HFF-Myc (cell line): ENCODE measurements at regions not wholly inside any gene's neighbourhood (a gene's known extent, or its start where the extent isn't known, plus 50 kb on each side); places are given as distances from the start of the nearest gene placed in this dataset.
"Not testable (repeated sequence)": the region's sequence is repeated elsewhere in the genome, so short reads cannot be mapped to it uniquely, and the experiment has no call there.

Experiments used
- DNase-seq: peaks from one replicate; pipeline ENCODE4 v3.0.0-alpha.2; 2011; ENCODE audit warnings: low read depth; ENCODE audit errors: extremely low read depth
- H3K4me3 ChIP-seq: replicated peaks from 2 replicates; pipeline ENCODE4 v1.5.1; 2011; ENCODE audit warnings: low read depth, mild to moderate bottlenecking, control low read depth, low read length
- CTCF ChIP-seq: IDR thresholded peaks from 2 replicates; pipeline ENCODE4 v1.5.1; 2012; ENCODE audit warnings: mild to moderate bottlenecking, low read depth, low read length, control low read depth; ENCODE audit errors: missing control alignments

GRCh38 chr12:28032811-28033537 is 60.4 kb upstream of the PTHLH start:
- DNase-seq: no peak
- no peak for TF ChIP-seq CTCF
- no peak overlapping the region for H3K4me3 ChIP-seq

DNA sequence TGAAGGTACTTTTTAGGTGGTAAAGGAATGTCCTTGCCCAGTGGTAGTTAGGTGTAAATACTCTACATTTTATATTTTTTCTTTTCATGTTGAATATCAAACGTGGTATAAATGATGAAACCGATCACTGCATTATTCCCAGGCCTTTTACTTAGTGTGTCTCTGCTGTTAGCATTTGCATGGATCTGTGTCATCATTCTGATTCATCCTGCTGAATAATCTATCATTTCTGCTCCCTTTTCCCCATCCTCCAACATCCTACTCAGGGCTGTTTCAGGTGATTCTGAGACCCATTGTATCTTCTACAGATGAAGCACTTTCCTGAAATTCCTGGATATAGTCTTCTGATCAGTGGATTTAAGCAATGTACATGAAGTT is 61.0 kb upstream of the PTHLH start:
- TF ChIP-seq CTCF: no peak
- no peak for DNase-seq
- no peak overlapping the region for H3K4me3 ChIP-seq

- no peak for DNase-seq
- H3K4me3 ChIP-seq: no peak overlapping the region
- no peak for TF ChIP-seq CTCF
These were observed 61.7 kb upstream of the PTHLH start for GRCh38 chr12:28034271-28034670.

- DNase-seq: no peak
- no peak for TF ChIP-seq CTCF
- no peak overlapping the region for H3K4me3 ChIP-seq
These were observed 63.0 kb upstream of the PTHLH start for GRCh38 chr12:28035500-28035899.

- H3K4me3 ChIP-seq: no peak overlapping the region
- no peak for TF ChIP-seq CTCF
- no peak for DNase-seq
These were observed 64.4 kb upstream of the PTHLH start for GRCh38 chr12:28036940-28037339.

DNA sequence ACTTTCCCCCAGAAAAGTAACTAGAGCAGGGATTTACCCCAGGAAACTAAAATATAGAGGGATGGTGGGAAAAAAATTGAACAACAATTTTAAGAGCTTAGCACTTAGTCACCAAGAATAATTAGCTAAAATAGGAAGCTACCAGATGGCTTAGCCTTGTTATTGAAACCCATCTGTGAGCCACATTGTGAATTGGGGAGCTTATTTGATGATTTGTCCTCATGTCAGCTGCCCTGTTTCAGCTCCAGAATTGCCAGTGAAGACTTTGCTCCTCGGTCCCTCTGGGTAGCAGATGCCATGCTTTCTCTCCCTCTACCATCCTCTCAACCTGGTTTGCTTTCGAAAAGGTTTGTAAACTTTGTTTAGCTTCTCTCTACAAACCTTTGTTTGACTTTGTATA is 67.7 kb upstream of the PTHLH start:
- no peak for TF ChIP-seq CTCF
- DNase-seq: no peak
- no peak overlapping the region for H3K4me3 ChIP-seq

- H3K4me3 ChIP-seq, DNase-seq: not testable (repeated sequence)
These were observed 74.1 kb upstream of the PTHLH start for GRCh38 chr12:28046600-28046999.
